ENCODE measurements at regions not wholly inside any gene's neighbourhood (a gene's known extent, or its start where the extent isn't known, plus 50 kb on each side); places are given as distances from the start of the nearest gene placed in this dataset.
"Not testable (repeated sequence)": the region's sequence is repeated elsewhere in the genome, so short reads cannot be mapped to it uniquely, and the experiment has no call there.

GRCh38 chr20:48371211-48371610 lies 456.6 kb downstream of the PREX1 start:
- Histone ChIP-seq H3K27me3 (no peaks in the 10 kb centered on the region), H3K9me3 (no peaks in the 10 kb centered on the region), H3K27ac (no peak overlapping the region), H3K36me3 (no peaks in the 10 kb centered on the region), H3K4me1 (no peaks in the 10 kb centered on the region), H3K4me3 (no peak overlapping the region)
- no peak for TF ChIP-seq CTCF (IDR thresholded peaks at IDR 0.05)
- no peak for ATAC-seq
- DNase-seq, result no peak
- WGBS, 2 donors, result 71 to 79% methylated on average over 4 of the region's 4 CpGs
- FAIRE-seq, result no peak
- intact Hi-C loops (cut with DNase I), result no loop called here

GRCh38 chr20:48368580-48369021 lies 459.2 kb downstream of the PREX1 start:
- H3K27me3 ChIP-seq; DNase-seq; intact Hi-C loops (cut with DNase I); H3K4me1 ChIP-seq; H3K4me3 ChIP-seq; H3K36me3 ChIP-seq; FAIRE-seq; H3K27ac ChIP-seq; H3K9me3 ChIP-seq: not testable (repeated sequence)
- 43 to 45% methylated on average over 10 of the region's 10 CpGs for WGBS, 2 donors
- peak in 2 of 4 donors; percentile 30 to 63 for ATAC-seq

GRCh38 chr20:48367541-48368358 lies 460.0 kb downstream of the PREX1 start:
- FAIRE-seq; H3K27ac ChIP-seq; H3K9me3 ChIP-seq; H3K27me3 ChIP-seq; H3K4me1 ChIP-seq; H3K4me3 ChIP-seq; DNase-seq; H3K36me3 ChIP-seq; intact Hi-C loops (cut with DNase I): not testable (repeated sequence)
- 40 to 49% methylated on average over 15 of the region's 28 CpGs for WGBS, 2 donors
- ATAC-seq, result peak in 2 of 4 donors; percentile 23 to 44

- intact Hi-C loops (cut with DNase I), result no loop called here
- Histone ChIP-seq H3K36me3 (no peaks in the 10 kb centered on the region), H3K4me3 (no peak overlapping the region), H3K27ac (no peak overlapping the region), H3K4me1 (no peaks in the 10 kb centered on the region), H3K9me3 (no peaks in the 10 kb centered on the region), H3K27me3 (no peaks in the 10 kb centered on the region)
- DNase-seq (no peak), FAIRE-seq (no peak), ATAC-seq (no peak)
- TF ChIP-seq CTCF (IDR thresholded peaks at IDR 0.05), result no peak
- 88 to 96% methylated on average over 5 of the region's 5 CpGs for WGBS, 2 donors
Observed at GRCh38 chr20:48366230-48366629, 461.6 kb downstream of the PREX1 start.

- no peak for ATAC-seq
- Histone ChIP-seq H3K4me3 (no peak overlapping the region), H3K4me1 (no peaks in the 10 kb centered on the region), H3K36me3 (no peaks in the 10 kb centered on the region), H3K9me3 (no peaks in the 10 kb centered on the region), H3K27me3 (no peaks in the 10 kb centered on the region), H3K27ac (no peak overlapping the region)
- no peak for TF ChIP-seq CTCF (IDR thresholded peaks at IDR 0.05)
- no peak for DNase-seq
- intact Hi-C loops (cut with DNase I), result no loop called here
- no peak for FAIRE-seq
- WGBS, 2 donors, result 72 to 86% methylated on average over 11 of the region's 11 CpGs
Observed at GRCh38 chr20:48364688-48365421, 462.9 kb downstream of the PREX1 start.

GRCh38 chr20:48364055-48364454 lies 463.7 kb downstream of the PREX1 start:
- Histone ChIP-seq H3K4me3 (no peak overlapping the region), H3K4me1 (no peaks in the 10 kb centered on the region), H3K36me3 (no peaks in the 10 kb centered on the region), H3K27me3 (no peaks in the 10 kb centered on the region), H3K27ac (no peak overlapping the region), H3K9me3 (no peaks in the 10 kb centered on the region)
- TF ChIP-seq CTCF (IDR thresholded peaks at IDR 0.05), result no peak
- DNase-seq, result no peak
- intact Hi-C loops (cut with DNase I), result no loop called here
- no peak for ATAC-seq
- FAIRE-seq, result no peak
